ENCODE measurements at regions not wholly inside any gene's neighbourhood (a gene's known extent, or its start where the extent isn't known, plus 50 kb on each side); places are given as distances from the start of the nearest gene placed in this dataset.
"Not testable (repeated sequence)": the region's sequence is repeated elsewhere in the genome, so short reads cannot be mapped to it uniquely, and the experiment has no call there.

GRCh38 chr13:33405371-33405770, 119.8 kb upstream of the STARD13 start:
- intact Hi-C loops (cut with micrococcal nuclease): no loop called here
- no peak for DNase-seq
- ATAC-seq: no peak

GRCh38 chr13:33409673-33410510, 124.3 kb upstream of the STARD13 start:
- ATAC-seq (no peak), DNase-seq (no peak)
- intact Hi-C loops (cut with micrococcal nuclease): no loop called here

GRCh38 chr13:33410619-33411018, 125.1 kb upstream of the STARD13 start:
- DNase-seq (no peak), ATAC-seq (no peak)
- intact Hi-C loops (cut with micrococcal nuclease): no loop called here

GRCh38 chr13:33411312-33411711, 125.8 kb upstream of the STARD13 start:
- no peak for DNase-seq
- intact Hi-C loops (cut with micrococcal nuclease): no loop called here
- ATAC-seq: no peak

- intact Hi-C loops (cut with micrococcal nuclease): no loop called here
- DNase-seq: no peak
- no peak for ATAC-seq
Observed at GRCh38 chr13:33415822-33416221, 130.3 kb upstream of the STARD13 start.

- DNase-seq; intact Hi-C loops (cut with micrococcal nuclease); ATAC-seq: not testable (repeated sequence)
Observed at GRCh38 chr13:33418224-33418953, 132.8 kb upstream of the STARD13 start.

GRCh38 chr13:33420117-33420516, 134.6 kb upstream of the STARD13 start:
- DNase-seq; intact Hi-C loops (cut with micrococcal nuclease); ATAC-seq: not testable (repeated sequence)

- DNase-seq (no peak), ATAC-seq (no peak)
- intact Hi-C loops (cut with micrococcal nuclease): no loop called here
Observed at GRCh38 chr13:33426131-33426530, 140.6 kb upstream of the STARD13 start.

GRCh38 chr13:33433316-33433715, 147.8 kb upstream of the STARD13 start:
- intact Hi-C loops (cut with micrococcal nuclease): no loop called here
- DNase-seq (no peak), ATAC-seq (no peak)

- intact Hi-C loops (cut with micrococcal nuclease): no loop called here
- DNase-seq (no peak), ATAC-seq (no peak)
Observed at GRCh38 chr13:33434676-33435075, 149.1 kb upstream of the STARD13 start.

GRCh38 chr13:33435207-33435606, 149.7 kb upstream of the STARD13 start:
- intact Hi-C loops (cut with micrococcal nuclease): no loop called here
- no peak for ATAC-seq
- DNase-seq: no peak

- ATAC-seq: no peak
- intact Hi-C loops (cut with micrococcal nuclease): no loop called here
- no peak for DNase-seq
Observed at GRCh38 chr13:33438918-33439317, 153.4 kb upstream of the STARD13 start.

- ATAC-seq: no peak
- intact Hi-C loops (cut with micrococcal nuclease): no loop called here
- DNase-seq: no peak
Observed at GRCh38 chr13:33441015-33441414, 155.5 kb upstream of the STARD13 start.

- intact Hi-C loops (cut with micrococcal nuclease): no loop called here
- no peak for DNase-seq
- no peak for ATAC-seq
Observed at GRCh38 chr13:33445024-33445423, 159.5 kb upstream of the STARD13 start.

GRCh38 chr13:33445476-33445875, 159.9 kb upstream of the STARD13 start:
- no peak for ATAC-seq

GRCh38 chr13:33446821-33447725, 161.5 kb upstream of the STARD13 start:
- no peak for DNase-seq
- intact Hi-C loops (cut with micrococcal nuclease): no loop called here
- ATAC-seq: no peak

More at GRCh38 chr13:33445476-33445875, 159.9 kb upstream of the STARD13 start:
- no peak for DNase-seq
- intact Hi-C loops (cut with micrococcal nuclease): no loop called here

GRCh38 chr13:33448889-33449288, 163.3 kb upstream of the STARD13 start:
- no peak for ATAC-seq

GRCh38 chr13:33450956-33451709, 165.6 kb upstream of the STARD13 start:
- intact Hi-C loops (cut with micrococcal nuclease): no loop called here
- DNase-seq (no peak), ATAC-seq (no peak)

More at GRCh38 chr13:33448889-33449288, 163.3 kb upstream of the STARD13 start:
- intact Hi-C loops (cut with micrococcal nuclease): no loop called here
- no peak for DNase-seq
